ENCODE measurements at regions not wholly inside any gene's neighbourhood (a gene's known extent, or its start where the extent isn't known, plus 50 kb on each side); places are given as distances from the start of the nearest gene placed in this dataset.
"Not testable (repeated sequence)": the region's sequence is repeated elsewhere in the genome, so short reads cannot be mapped to it uniquely, and the experiment has no call there.

DNA sequence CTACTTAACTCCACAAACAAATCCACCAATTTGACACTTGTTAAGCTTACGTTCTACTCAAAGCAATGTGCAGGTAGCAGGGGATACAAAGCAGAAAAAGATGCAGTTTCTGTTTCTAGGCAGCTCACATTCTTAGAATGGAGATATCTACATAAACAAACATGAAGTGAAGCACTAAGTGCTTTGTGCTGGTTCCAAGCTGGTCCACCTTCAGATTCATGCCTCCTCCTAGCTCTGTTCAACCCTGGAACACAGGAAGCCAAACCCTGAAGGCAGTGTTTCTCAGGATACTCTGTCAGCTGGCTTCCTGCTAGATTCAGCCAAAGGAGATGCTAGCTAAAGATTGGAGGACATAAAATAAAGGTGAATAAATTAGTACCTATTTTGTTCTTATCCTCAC, 55.3 kb upstream of the NOL4 start:
- DNase-seq = no peak

DNA sequence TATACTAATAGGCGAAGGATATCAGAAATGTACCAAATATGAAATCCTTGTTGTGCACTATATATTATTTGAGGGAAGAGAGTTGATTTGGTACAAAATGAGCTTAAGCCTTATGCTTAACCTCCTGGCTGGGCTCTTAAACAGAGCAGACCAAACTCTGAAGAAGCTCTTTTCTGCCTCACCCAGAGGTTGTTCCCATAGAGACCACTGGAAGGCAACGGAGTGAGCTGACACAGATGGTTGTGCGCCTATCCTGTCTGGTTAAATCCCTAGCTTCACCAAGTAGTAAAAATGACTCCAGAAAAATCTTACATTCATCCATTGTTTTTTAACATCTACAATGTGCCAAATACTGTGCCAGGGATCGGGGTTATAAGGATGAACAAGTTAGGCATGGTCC, 55.9 kb upstream of the NOL4 start:
- no peak for DNase-seq

- DNase-seq = no peak
Observed at GRCh38 chr18:34281290-34281689, 56.6 kb upstream of the NOL4 start.

DNA sequence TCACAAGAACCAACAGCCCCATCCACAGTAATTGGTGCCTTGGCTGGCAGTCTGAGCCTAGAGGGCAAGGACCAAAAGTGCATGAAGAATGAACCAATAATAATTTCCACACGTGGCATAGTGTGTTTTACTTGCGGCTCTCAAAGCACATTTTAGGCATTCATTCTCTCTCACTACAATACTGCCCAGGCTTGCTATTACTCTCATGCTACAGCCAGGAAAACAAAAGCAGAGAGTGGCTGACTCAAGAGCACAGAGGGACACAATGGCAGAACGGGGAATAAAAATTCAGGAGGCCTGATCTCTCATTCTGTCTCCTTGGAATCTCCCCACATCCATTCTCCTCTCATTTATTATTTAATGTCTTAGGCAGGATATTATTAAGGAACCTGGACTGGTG, 57.0 kb upstream of the NOL4 start:
- peak; percentile 61 to 64 for DNase-seq

- no peak for DNase-seq
Observed at GRCh38 chr18:34283506-34283905, 58.8 kb upstream of the NOL4 start.

GRCh38 chr18:34287825-34288224, 63.1 kb upstream of the NOL4 start:
- DNase-seq = no peak

DNA sequence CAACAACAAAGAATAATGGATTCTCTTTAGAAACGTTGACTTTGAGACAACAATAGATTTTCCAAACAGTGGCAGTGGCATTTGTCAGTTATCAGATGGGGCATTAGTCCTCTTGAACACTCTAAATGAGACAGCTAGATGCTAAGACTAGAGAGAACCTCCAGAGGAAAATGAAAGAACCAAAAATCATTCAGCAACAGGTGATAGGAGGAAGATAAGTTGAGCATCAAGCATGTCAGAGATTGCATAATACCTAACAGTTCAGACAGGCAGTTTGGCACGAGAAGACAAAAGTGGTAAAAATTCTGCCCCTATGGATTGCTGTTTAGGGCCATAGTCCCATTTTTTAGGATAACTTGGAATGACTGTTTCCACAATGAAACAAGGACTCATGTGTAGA, 67.9 kb upstream of the NOL4 start:
- DNase-seq = no peak

- no peak for DNase-seq
Observed at GRCh38 chr18:34297287-34297686, 72.6 kb upstream of the NOL4 start.

GRCh38 chr18:34299828-34300227, 75.1 kb upstream of the NOL4 start:
- no peak for DNase-seq

DNA sequence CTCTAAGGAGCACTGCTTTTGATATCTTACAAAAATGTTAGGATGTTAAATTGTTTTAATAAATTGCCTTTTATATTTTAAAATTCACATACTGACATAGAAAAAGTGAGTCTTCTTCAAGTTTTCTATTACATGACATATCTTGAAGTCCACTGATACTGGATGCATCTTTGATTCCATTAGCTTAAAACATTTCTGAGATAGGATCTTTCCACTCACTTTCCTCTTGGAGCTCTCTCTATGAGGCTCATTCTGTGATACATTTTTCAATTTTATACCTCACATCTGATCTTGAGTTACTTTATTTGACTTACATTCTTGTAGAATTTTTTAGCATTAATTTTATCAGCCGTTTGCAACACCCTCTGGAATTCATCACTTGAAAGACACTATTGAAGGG, 86.8 kb upstream of the NOL4 start:
- no peak for DNase-seq

DNA sequence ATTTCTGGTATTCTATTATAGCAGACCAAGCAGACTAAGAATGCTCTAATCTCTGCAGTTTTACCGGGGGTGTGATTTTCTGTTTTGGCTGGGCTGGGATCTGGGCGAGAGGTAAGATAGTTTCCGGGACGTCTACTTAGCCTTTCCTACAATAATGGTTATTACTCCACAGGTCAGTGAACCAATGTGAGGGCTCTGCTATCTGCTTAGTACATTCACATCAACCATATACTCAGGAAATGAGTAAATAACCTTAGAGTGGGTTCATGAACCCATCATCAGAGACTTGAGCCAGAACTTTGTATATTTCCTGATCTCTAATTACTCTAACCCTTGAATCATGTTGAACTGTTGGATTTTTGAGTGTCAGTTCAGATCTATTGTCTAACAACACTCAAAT, 90.1 kb upstream of the NOL4 start:
- no peak for DNase-seq

- no peak for DNase-seq
Observed at GRCh38 chr18:34315591-34316352, 91.1 kb upstream of the NOL4 start.

DNA sequence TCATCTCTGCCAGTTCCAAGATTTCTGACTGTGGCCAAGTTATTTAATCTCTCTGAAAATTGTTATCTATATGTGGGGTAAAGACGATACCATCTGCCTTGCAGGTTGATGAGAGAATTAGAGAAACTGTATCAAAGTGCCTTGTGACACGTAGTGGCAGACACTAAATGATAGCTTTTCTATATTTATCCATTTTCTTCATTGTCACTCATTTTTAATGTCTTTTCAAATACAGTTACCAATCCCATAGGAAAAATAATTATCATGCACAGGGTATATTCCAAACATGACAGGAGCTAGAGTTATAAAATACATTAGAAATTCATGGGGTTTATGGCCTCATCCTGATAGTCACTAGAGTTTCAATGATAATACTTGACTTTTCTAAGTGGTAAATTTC, 95.6 kb upstream of the NOL4 start:
- no peak for DNase-seq

DNA sequence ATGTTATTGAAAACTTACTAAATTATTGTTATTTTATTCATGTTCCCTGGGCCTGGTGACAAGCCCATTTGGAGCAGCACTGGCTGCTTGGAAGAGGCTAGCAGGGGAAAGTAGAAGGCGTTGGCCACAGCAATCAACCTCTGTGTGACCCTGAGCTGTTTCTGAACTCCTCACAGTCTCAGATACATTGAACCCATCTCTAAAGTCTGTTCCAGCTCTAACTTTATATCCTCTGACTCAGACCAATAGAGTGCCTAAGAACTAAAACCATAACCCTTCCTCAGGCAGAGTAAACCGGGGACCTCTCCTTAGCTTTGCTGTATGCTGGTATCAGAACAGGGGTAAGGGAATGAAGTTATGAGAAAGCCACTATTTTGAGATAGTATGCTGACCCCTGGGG, 96.4 kb upstream of the NOL4 start:
- DNase-seq = no peak

- DNase-seq = peak in 1 of 2 experiments; percentile 39
Observed at GRCh38 chr18:34322365-34323289, 97.9 kb upstream of the NOL4 start.

GRCh38 chr18:34329840-34330239, 105.1 kb upstream of the NOL4 start:
- no peak for DNase-seq

DNA sequence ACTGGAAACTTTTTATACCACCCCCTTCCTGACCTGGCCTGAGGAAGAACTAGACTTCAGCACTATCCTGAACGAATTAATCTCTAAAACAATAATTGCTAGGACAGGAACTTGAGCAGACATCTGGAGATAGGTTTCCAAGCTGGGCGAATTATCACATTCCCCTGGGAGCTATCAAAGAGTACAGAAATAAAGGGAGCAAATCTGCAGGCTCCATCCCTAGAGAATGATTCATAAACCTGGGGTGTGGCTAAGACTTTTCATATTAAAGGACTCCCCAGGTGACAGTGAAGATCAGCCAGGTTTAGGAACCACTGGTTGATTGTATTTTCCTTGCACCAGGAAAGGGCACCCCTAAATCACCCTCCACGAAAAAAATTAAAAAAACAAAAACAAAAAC, 105.6 kb upstream of the NOL4 start:
- DNase-seq = peak in 1 of 2 experiments; percentile 25

DNA sequence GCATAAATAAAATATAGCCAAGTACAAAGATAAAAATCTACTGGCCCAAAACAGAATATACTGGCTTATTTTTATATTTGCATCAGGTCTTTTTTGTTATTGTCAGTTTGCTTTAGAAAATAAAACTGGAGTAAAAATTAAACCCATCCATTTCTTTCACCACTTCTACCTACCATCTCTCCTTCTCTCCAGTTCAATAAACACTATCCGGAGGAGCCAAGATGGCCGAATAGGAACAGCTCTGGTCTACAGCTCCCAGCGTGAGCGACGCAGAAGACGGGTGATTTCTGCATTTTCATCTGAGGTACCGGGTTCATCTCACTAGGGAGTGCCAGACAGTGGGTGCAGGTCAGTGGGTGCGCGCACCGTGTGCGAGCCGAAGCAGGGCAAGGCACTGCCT, 106.2 kb upstream of the NOL4 start:
- DNase-seq = not testable (repeated sequence)

- not testable (repeated sequence) for DNase-seq
Observed at GRCh38 chr18:34331343-34331742, 106.6 kb upstream of the NOL4 start.

DNA sequence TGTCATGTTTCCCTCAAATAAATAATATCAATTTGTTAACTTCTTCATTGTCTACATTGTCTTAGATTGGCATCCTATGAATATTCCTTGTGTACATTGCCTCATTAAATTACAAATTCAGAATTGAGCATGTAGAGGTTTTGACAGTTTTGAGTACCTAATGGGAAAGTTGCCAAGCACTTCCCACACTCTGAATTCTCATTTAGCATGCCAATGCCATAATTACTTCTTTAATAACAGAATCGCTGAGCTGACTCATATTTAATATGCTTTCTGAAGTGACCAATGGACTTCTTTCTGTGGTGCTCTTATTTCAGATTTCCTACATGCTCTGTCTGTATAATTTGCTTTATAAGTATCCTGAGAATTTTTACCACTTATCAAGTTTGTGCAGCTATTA, 114.4 kb upstream of the NOL4 start:
- no peak for DNase-seq

DNA sequence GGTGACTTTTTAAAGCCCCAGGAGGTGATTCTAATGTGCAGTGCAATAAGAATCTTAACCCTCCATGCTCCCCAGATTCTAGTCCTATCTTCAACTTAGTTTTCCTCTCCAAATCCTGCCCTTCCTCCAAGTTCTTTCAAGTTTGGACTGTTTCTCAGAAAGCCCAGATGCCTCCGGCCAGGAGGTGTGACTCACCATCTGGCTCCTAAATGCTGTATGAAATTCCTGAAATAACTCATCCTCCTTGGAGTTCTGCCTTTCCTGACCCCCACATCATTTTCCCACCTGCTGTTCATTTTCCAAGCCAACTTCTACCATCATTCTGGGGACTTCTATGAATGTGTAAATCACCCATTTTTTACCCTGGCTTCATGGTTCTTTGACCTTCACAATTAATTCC, 118.2 kb upstream of the NOL4 start:
- DNase-seq = no peak

- no peak for DNase-seq
Observed at GRCh38 chr18:34345738-34346137, 121.0 kb upstream of the NOL4 start.

DNA sequence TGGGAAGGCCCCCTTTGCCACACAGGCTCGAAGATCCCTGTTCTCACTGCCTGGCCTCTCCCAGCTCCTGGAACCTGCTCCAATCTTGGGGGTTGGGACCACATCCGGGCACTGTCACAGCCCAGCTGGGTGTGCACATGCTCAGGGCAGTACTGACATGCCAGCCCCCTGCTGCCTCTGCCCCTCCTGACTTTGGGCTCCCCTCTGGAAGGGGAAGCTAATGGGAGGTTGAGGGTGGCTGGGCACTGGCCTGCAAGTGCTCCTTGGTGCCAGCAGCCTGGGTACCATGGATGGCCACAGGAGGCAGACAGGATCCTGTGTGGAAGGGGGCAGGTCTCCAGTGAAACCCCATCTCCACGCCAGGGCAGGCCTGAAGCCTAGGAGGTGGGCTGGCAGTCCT, 126.1 kb upstream of the NOL4 start:
- no peak for DNase-seq
